Lower lobe of right lung (tissue), 2 donors: ENCODE measurements at regions not wholly inside any gene's neighbourhood (a gene's known extent, or its start where the extent isn't known, plus 50 kb on each side); places are given as distances from the start of the nearest gene placed in this dataset.
"Not testable (repeated sequence)": the region's sequence is repeated elsewhere in the genome, so short reads cannot be mapped to it uniquely, and the experiment has no call there.

Source experiments
- ATAC-seq, 2 donors: fragments of 200-7000 bp; cut with Tn5 transposase; one replicate each; pipeline ENCODE4 v1.9.1; 2020 to 2022; ENCODE audit warnings: mild to moderate bottlenecking in 2 of 2, moderate library complexity in 2 of 2
- DNase-seq: peaks from one replicate; pipeline ENCODE4 v3.0.0-alpha.2; 2020
- H3K27ac ChIP-seq: fragments of 200-600 bp; one replicate; pipeline ENCODE4 v1.8.0; 2022
- H3K27me3 ChIP-seq: fragments of 200-600 bp; one replicate; pipeline ENCODE4 v1.8.0; 2022; ENCODE audit warnings: low read depth
- H3K36me3 ChIP-seq: fragments of 200-600 bp; one replicate; pipeline ENCODE4 v1.8.0; 2022; ENCODE audit warnings: mild to moderate bottlenecking
- H3K4me1 ChIP-seq: fragments of 200-600 bp; one replicate; pipeline ENCODE4 v1.8.0; 2022
- H3K4me3 ChIP-seq: fragments of 200-600 bp; one replicate; pipeline ENCODE4 v1.8.0; 2022; ENCODE audit warnings: mild to moderate bottlenecking
- H3K9me3 ChIP-seq: fragments of 200-600 bp; one replicate; pipeline ENCODE4 v1.8.0; 2022
- CTCF ChIP-seq: fragments of 200-600 bp; IDR thresholded peaks from one replicate; pipeline ENCODE4 v1.8.0; 2022; ENCODE audit warnings: antibody characterized with exemption, mild to moderate bottlenecking
- intact Hi-C: fragments of 100-400 bp; cut with DNase I; formaldehyde crosslinking; loops from one replicate; pipeline ENCODE4 v1.11.0; 2022
- donor health status: DM: no; HTN: yes; CAD: no; lungs with severe emphysema.

- Histone ChIP-seq H3K27ac (no peak overlapping the region), H3K9me3 (no peaks in the 10 kb centered on the region), H3K27me3 (no peaks in the 10 kb centered on the region), H3K4me3 (no peak overlapping the region), H3K36me3 (no peaks in the 10 kb centered on the region), H3K4me1 (no peaks in the 10 kb centered on the region)
- no peak for DNase-seq
- ATAC-seq = no peak
- intact Hi-C loops = no loop called here
- no peak for TF ChIP-seq CTCF
Measured at GRCh38 chr11:25625094-25625493, 706.8 kb upstream of the ANO3 start.

GRCh38 chr11:25628030-25628429 lies 703.9 kb upstream of the ANO3 start:
- no peaks in the 10 kb centered on the region for H3K36me3 ChIP-seq
- no peak for TF ChIP-seq CTCF
- intact Hi-C loops = no loop called here
- no peak overlapping the region for H3K4me3 ChIP-seq
- DNase-seq (no peak), ATAC-seq (no peak)
- no peak overlapping the region for H3K27ac ChIP-seq
- H3K9me3 ChIP-seq = no peaks in the 10 kb centered on the region
- no peaks in the 10 kb centered on the region for H3K4me1 ChIP-seq
- H3K27me3 ChIP-seq = no peaks in the 10 kb centered on the region

- ATAC-seq (no peak), DNase-seq (no peak)
- intact Hi-C loops = no loop called here
- Histone ChIP-seq H3K9me3 (no peaks in the 10 kb centered on the region), H3K4me3 (no peak overlapping the region), H3K27ac (no peak overlapping the region), H3K27me3 (no peaks in the 10 kb centered on the region), H3K4me1 (no peaks in the 10 kb centered on the region), H3K36me3 (no peaks in the 10 kb centered on the region)
- no peak for TF ChIP-seq CTCF
Measured at GRCh38 chr11:25633230-25633629, 698.7 kb upstream of the ANO3 start.

GRCh38 chr11:25649220-25649619 lies 682.7 kb upstream of the ANO3 start:
- H3K4me1 ChIP-seq, H3K9me3 ChIP-seq, DNase-seq, H3K27ac ChIP-seq, ATAC-seq, H3K27me3 ChIP-seq, H3K36me3 ChIP-seq, intact Hi-C loops, H3K4me3 ChIP-seq: not testable (repeated sequence)

- ATAC-seq = no peak
- no peaks in the 10 kb centered on the region for H3K9me3 ChIP-seq
- TF ChIP-seq CTCF = no peak
- H3K4me3 ChIP-seq = no peak overlapping the region
- no peaks in the 10 kb centered on the region for H3K27me3 ChIP-seq
- no peak for DNase-seq
- H3K4me1 ChIP-seq = no peaks in the 10 kb centered on the region
- intact Hi-C loops = no loop called here
- no peak overlapping the region for H3K27ac ChIP-seq
- no peaks in the 10 kb centered on the region for H3K36me3 ChIP-seq
Measured at GRCh38 chr11:25650319-25650718, 681.6 kb upstream of the ANO3 start.

- no peak overlapping the region for H3K27ac ChIP-seq
- no peak for TF ChIP-seq CTCF
- no peaks in the 10 kb centered on the region for H3K9me3 ChIP-seq
- no peaks in the 10 kb centered on the region for H3K27me3 ChIP-seq
- no peak for ATAC-seq
- no peak for DNase-seq
- H3K36me3 ChIP-seq = no peaks in the 10 kb centered on the region
- intact Hi-C loops = no loop called here
- H3K4me3 ChIP-seq = no peak overlapping the region
- H3K4me1 ChIP-seq = no peaks in the 10 kb centered on the region
Measured at GRCh38 chr11:25655636-25656035, 676.3 kb upstream of the ANO3 start.
